SK-N-SH treated with all-trans-retinoic acid at 6 μM for 48 hours (cell line): ENCODE measurements at regions not wholly inside any gene's neighbourhood (a gene's known extent, or its start where the extent isn't known, plus 50 kb on each side); places are given as distances from the start of the nearest gene placed in this dataset.

Source experiments
- ATAC-seq: fragments of 200-7000 bp; cut with Tn5 transposase; 3 replicates; pipeline ENCODE4 v1.9.1; 2020; ENCODE audit warnings: mild to moderate bottlenecking, moderate library complexity
- ARNTL ChIP-seq: fragments of 450-650 bp; formaldehyde crosslinking; IDR thresholded peaks from 2 replicates; pipeline ENCODE4 v1.5.0; 2020; ENCODE audit warnings: low read depth, mild to moderate bottlenecking, moderate library complexity, borderline replicate concordance
- BACH2 ChIP-seq: fragments of 250-450 bp; sonication (Bioruptor Pico); IDR thresholded peaks from 2 replicates; pipeline ENCODE4 v1.9.0; 2021; ENCODE audit warnings: mild to moderate bottlenecking, borderline replicate concordance
- CSDC2 ChIP-seq: fragments of 250-450 bp; sonication (Bioruptor Pico); IDR thresholded peaks from 2 replicates; pipeline ENCODE4 v1.5.0; 2020; ENCODE audit warnings: mild to moderate bottlenecking, moderate library complexity
- ESRRG ChIP-seq: fragments of 250-450 bp; sonication (Bioruptor Pico); IDR thresholded peaks from 2 replicates; pipeline ENCODE4 v1.6.1; 2021; ENCODE audit warnings: mild to moderate bottlenecking
- ISL1 ChIP-seq: fragments of 250-450 bp; sonication (Bioruptor Pico); IDR thresholded peaks from 2 replicates; pipeline ENCODE4 v2.1.2; 2022; ENCODE audit warnings: mild to moderate bottlenecking, moderate library complexity
- OSR1 ChIP-seq: fragments of 250-450 bp; sonication (Bioruptor Pico); IDR thresholded peaks from 2 replicates; pipeline ENCODE4 v1.8.0; 2022; ENCODE audit warnings: moderate library complexity, mild to moderate bottlenecking, inconsistent platforms
- PPARA ChIP-seq: fragments of 250-450 bp; sonication (Bioruptor Pico); IDR thresholded peaks from 2 replicates; pipeline ENCODE4 v1.5.0; 2020; ENCODE audit warnings: mild to moderate bottlenecking, borderline replicate concordance
- RARB ChIP-seq: fragments of 250-450 bp; sonication (Bioruptor Pico); IDR thresholded peaks from 2 replicates; pipeline ENCODE4 v1.8.0; 2021; ENCODE audit warnings: mild to moderate bottlenecking, moderate library complexity
- SNAI2 ChIP-seq: fragments of 250-450 bp; sonication (Bioruptor Pico); IDR thresholded peaks from 2 replicates; pipeline ENCODE4 v1.5.0; 2020; ENCODE audit warnings: mild to moderate bottlenecking, moderate library complexity
- TCF4 ChIP-seq: fragments of 250-450 bp; sonication (Bioruptor Pico); IDR thresholded peaks from 2 replicates; pipeline ENCODE4 v1.8.0; 2021; ENCODE audit warnings: mild to moderate bottlenecking, moderate library complexity, borderline replicate concordance
- TOX ChIP-seq: fragments of 250-450 bp; sonication (Bioruptor Pico); IDR thresholded peaks from 2 replicates; pipeline ENCODE4 v1.8.0; 2021; ENCODE audit warnings: mild to moderate bottlenecking, moderate library complexity, borderline replicate concordance
- ZC3H10 ChIP-seq: fragments of 250-450 bp; sonication (Bioruptor Pico); IDR thresholded peaks from 2 replicates; pipeline ENCODE4 v1.5.1; 2021; ENCODE audit warnings: mild to moderate bottlenecking, moderate library complexity
- ZFP3 ChIP-seq: fragments of 250-450 bp; sonication (Bioruptor Pico); IDR thresholded peaks from 2 replicates; pipeline ENCODE4 v1.5.0; 2020; ENCODE audit warnings: mild to moderate bottlenecking, moderate library complexity
- ZFP30 ChIP-seq: fragments of 450-650 bp; formaldehyde crosslinking; IDR thresholded peaks from 2 replicates; pipeline ENCODE4 v1.5.0; 2022; ENCODE audit warnings: mild to moderate bottlenecking, moderate library complexity
- ZNF565 ChIP-seq: fragments of 450-650 bp; formaldehyde crosslinking; conservative IDR thresholded peaks from 2 replicates; pipeline ENCODE4 v1.5.0; 2020; ENCODE audit warnings: low read depth, mild to moderate bottlenecking, moderate library complexity
- ZNF70 ChIP-seq: fragments of 450-650 bp; formaldehyde crosslinking; IDR thresholded peaks from 2 replicates; pipeline ENCODE4 v1.5.0; 2020; ENCODE audit warnings: mild to moderate bottlenecking, moderate library complexity
- ZNF8 ChIP-seq: fragments of 450-650 bp; formaldehyde crosslinking; IDR thresholded peaks from 2 replicates; pipeline ENCODE4 v1.5.0; 2020; ENCODE audit warnings: mild to moderate bottlenecking, moderate library complexity
- TF ChIP-seq, protein P1 (sequence below): fragments of 250-450 bp; sonication (Bioruptor Pico); IDR thresholded peaks from 2 replicates; pipeline ENCODE4 v1.5.1; 2021; ENCODE audit warnings: mild to moderate bottlenecking, moderate library complexity
- TF ChIP-seq, protein P2 (sequence below): fragments of 250-450 bp; sonication (Bioruptor Pico); IDR thresholded peaks from 2 replicates; pipeline ENCODE4 v1.5.1; 2020; ENCODE audit warnings: low read depth, mild to moderate bottlenecking, moderate library complexity
- TF ChIP-seq, protein P3 (sequence below): fragments of 250-450 bp; sonication (Bioruptor Pico); IDR thresholded peaks from 2 replicates; pipeline ENCODE4 v1.8.0; 2021; ENCODE audit warnings: low read depth, mild to moderate bottlenecking, moderate library complexity, borderline replicate concordance
- TF ChIP-seq, protein P4 (sequence below): fragments of 250-450 bp; sonication (Bioruptor Pico); IDR thresholded peaks from 2 replicates; pipeline ENCODE4 v1.8.0; 2020; ENCODE audit warnings: mild to moderate bottlenecking, moderate library complexity, borderline replicate concordance

DNA sequence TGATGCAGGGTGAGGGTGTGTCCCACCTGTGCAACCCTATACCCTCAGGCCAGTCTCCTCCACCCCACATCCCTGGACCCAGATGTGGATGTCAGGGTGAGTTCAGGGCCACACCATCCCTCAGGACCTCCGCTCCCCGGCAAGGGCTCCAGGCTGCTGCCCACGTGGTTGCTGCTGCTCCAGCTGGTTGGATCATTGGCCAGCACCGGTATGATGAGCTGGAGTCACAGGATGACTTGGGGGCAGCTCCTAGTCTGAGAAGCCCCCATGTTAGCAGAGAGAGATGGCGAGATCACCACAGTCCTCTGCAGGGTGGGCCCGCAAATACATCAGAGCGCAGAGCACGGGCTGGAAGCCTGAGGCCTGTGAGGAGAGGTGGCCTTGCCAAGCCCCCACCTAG lies 103.3 kb upstream of the GDF10 start:
- ATAC-seq, result no peak
- TF ChIP-seq ZFP3 (CRISPR knock-in tag) (no peak), PPARA (CRISPR knock-in tag) (no peak), TOX (no peak), OSR1 (CRISPR knock-in tag) (no peak), SNAI2 (no peak), TCF4 (CRISPR knock-in tag) (no peak), ZNF70 (CRISPR knock-in tag) (no peak), ZC3H10 (no peak), ZFP30 (no peak), ARNTL (no peak), ISL1 (CRISPR knock-in tag) (no peak), CSDC2 (CRISPR knock-in tag) (no peak)
- TF ChIP-seq, protein P1, sequence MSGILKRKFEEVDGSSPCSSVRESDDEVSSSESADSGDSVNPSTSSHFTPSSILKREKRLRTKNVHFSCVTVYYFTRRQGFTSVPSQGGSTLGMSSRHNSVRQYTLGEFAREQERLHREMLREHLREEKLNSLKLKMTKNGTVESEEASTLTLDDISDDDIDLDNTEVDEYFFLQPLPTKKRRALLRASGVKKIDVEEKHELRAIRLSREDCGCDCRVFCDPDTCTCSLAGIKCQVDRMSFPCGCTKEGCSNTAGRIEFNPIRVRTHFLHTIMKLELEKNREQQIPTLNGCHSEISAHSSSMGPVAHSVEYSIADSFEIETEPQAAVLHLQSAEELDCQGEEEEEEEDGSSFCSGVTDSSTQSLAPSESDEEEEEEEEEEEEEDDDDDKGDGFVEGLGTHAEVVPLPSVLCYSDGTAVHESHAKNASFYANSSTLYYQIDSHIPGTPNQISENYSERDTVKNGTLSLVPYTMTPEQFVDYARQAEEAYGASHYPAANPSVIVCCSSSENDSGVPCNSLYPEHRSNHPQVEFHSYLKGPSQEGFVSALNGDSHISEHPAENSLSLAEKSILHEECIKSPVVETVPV, result no peak
- TF ChIP-seq, protein P2, sequence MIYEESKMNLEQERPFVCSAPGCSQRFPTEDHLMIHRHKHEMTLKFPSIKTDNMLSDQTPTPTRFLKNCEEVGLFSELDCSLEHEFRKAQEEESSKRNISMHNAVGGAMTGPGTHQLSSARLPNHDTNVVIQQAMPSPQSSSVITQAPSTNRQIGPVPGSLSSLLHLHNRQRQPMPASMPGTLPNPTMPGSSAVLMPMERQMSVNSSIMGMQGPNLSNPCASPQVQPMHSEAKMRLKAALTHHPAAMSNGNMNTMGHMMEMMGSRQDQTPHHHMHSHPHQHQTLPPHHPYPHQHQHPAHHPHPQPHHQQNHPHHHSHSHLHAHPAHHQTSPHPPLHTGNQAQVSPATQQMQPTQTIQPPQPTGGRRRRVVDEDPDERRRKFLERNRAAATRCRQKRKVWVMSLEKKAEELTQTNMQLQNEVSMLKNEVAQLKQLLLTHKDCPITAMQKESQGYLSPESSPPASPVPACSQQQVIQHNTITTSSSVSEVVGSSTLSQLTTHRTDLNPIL (CRISPR knock-in tag), result no peak

DNA sequence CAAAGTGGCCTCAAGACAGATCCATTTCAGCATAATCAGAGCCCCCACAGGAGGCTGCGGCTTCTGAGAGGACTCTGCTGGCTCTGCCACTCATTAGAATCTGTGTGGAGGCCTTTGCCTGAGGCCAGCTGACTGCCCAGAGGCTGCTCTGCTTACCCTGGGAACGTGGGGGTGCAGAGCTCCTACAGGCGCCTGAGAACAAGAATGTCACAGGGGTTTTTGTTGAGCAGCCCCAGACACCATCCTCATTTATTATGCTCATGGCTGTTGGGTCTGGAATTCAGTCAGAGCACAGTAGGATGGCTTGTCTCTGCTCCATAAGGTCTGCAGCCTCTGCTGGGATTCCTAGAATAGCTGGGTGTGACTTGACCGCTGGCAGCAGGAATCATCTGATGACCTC lies 101.8 kb upstream of the GDF10 start:
- ATAC-seq, result no peak
- TF ChIP-seq RARB (CRISPR knock-in tag) (no peak), ZC3H10 (no peak), ZNF8 (CRISPR knock-in tag) (no peak), ESRRG (CRISPR knock-in tag) (no peak), ZNF565 (CRISPR knock-in tag) (no peak), ARNTL (no peak), BACH2 (CRISPR knock-in tag) (no peak)
- TF ChIP-seq, protein P3, sequence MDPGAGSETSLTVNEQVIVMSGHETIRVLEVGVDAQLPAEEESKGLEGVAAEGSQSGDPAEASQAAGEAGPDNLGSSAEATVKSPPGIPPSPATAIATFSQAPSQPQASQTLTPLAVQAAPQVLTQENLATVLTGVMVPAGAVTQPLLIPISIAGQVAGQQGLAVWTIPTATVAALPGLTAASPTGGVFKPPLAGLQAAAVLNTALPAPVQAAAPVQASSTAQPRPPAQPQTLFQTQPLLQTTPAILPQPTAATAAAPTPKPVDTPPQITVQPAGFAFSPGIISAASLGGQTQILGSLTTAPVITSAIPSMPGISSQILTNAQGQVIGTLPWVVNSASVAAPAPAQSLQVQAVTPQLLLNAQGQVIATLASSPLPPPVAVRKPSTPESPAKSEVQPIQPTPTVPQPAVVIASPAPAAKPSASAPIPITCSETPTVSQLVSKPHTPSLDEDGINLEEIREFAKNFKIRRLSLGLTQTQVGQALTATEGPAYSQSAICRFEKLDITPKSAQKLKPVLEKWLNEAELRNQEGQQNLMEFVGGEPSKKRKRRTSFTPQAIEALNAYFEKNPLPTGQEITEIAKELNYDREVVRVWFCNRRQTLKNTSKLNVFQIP, result no peak

DNA sequence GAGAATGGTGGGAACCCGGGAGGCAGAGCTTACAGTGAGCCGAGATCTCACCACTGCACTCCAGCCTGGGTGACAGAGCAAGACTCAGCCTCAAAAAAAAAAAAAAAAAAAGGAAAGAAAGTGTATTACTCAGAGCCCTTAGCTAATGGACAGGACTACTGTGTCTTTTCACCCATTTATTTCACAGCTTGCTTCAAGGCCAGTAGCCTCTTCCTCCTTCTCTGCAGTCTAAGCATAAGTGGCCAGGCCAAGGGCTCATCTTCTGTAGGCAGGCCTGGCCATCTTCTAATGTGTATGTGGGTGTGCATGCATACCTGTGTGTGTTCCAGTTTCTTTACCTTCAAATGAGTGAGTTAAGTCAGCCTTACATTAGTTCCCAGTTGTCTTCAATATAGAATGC lies 94.8 kb upstream of the GDF10 start:
- no peak for ATAC-seq

DNA sequence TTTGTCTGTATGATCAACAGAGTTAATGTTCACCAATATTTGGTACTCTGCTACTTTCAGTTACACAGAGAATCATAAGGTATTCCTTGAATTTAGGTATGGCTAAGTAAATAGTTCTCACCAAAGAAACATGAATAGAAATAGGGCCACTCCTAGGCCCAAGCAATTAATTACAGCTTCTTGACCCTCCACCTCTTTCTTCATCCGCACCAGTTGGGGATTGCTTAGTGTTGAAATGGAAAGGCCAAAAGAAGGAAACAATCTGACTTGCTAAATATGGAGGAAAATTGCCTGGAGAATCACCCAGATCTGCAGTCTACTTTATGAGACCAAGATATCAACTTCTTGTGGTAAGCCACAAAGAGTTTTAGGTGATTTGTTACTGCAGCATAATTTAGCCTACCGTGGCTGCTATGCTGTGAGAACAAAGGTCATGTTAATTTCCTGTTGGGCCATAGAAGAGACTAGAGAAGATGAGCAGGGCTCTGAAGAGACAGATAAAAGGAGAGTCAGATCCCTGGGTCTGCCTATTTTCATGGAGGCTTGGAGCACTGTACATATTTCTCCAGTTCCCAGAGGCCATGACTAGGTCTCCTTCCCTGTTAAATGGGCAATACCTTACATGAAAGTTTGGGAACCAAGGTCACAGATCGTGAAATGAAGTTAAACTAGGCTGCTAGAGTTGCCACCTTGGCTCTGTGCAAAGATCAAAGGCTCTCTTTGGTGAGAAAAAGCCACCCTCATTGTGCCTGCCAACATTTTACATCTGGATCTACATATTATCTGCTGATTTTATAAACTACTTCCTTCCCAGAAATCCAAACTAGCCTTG lies 93.3 kb upstream of the GDF10 start:
- no peak for TF ChIP-seq TOX
- TF ChIP-seq OSR1 (CRISPR knock-in tag), result no peak
- TF ChIP-seq, protein P4, sequence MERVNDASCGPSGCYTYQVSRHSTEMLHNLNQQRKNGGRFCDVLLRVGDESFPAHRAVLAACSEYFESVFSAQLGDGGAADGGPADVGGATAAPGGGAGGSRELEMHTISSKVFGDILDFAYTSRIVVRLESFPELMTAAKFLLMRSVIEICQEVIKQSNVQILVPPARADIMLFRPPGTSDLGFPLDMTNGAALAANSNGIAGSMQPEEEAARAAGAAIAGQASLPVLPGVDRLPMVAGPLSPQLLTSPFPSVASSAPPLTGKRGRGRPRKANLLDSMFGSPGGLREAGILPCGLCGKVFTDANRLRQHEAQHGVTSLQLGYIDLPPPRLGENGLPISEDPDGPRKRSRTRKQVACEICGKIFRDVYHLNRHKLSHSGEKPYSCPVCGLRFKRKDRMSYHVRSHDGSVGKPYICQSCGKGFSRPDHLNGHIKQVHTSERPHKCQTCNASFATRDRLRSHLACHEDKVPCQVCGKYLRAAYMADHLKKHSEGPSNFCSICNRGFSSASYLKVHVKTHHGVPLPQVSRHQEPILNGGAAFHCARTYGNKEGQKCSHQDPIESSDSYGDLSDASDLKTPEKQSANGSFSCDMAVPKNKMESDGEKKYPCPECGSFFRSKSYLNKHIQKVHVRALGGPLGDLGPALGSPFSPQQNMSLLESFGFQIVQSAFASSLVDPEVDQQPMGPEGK (CRISPR knock-in tag), result no peak
- TF ChIP-seq ISL1 (CRISPR knock-in tag), result no peak
- no peak for TF ChIP-seq ZFP30
- no peak for ATAC-seq

More for the DNA sequence above, 94.8 kb upstream of the GDF10 start:
- no peak for TF ChIP-seq ZNF565 (CRISPR knock-in tag)
- no peak for TF ChIP-seq ISL1 (CRISPR knock-in tag)
- no peak for TF ChIP-seq RARB (CRISPR knock-in tag)

DNA sequence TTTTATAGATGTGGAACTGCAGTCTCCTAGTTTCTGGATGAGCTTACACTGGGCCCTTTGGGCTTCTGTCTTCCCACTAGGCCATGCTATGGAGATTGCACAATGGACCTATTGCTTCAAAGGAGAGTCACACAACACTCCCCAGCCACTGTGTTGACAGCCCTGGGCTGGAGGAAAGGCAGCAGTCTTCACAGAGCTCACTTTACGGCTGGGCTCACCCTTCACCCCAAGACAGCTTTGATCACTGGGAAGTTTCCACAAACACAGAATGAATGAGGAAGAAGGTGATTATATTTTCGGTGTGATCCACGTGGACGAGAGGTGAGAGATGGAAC lies 92.7 kb upstream of the GDF10 start:
- no peak for ATAC-seq
- TF ChIP-seq, protein P4 (CRISPR knock-in tag), result no peak
- TF ChIP-seq, protein P3, result no peak
- no peak for TF ChIP-seq OSR1 (CRISPR knock-in tag)
- no peak for TF ChIP-seq ZFP3 (CRISPR knock-in tag)
- TF ChIP-seq, protein P2 (CRISPR knock-in tag), result no peak
- no peak for TF ChIP-seq ARNTL
